PC-9 (cell line): ENCODE measurements at regions not wholly inside any gene's neighbourhood (a gene's known extent, or its start where the extent isn't known, plus 50 kb on each side); places are given as distances from the start of the nearest gene placed in this dataset.

ENCODE experiments used
- BruUV-seq: library from RNA; stranded (reverse); fragments of 400-500 nt; replicated peaks from 2 replicates; lab custom pipeline; 2021; lab: Mats Ljungman, UMichigan
- CTCF ChIA-PET: fragments of 300-600 bp; sonication (Branson Sonifier 250); formaldehyde crosslinking; loops from one replicate; lab custom pipeline; 2022; ENCODE audit warnings: antibody characterized with exemption; lab: Charles Lee
- POLR2A ChIA-PET: fragments of 300-600 bp; sonication (Branson Sonifier 250); formaldehyde crosslinking; loops from one replicate; lab custom pipeline; 2022; ENCODE audit warnings: antibody characterized with exemption; ENCODE audit not compliant: unreplicated experiment; lab: Charles Lee
- DNase-seq, 2 experiments: peaks; one replicate each; pipeline versions ENCODE4 v3.0.0 to v3.0.0-alpha.2; 2015 to 2022; ENCODE audit warnings: mixed read lengths in 1 of 2
- H2AFZ ChIP-seq: fragments of 200-600 bp; sonication (generic); 2 replicates; pipeline ENCODE4 v1.8.1; 2017; ENCODE audit warnings: antibody characterized with exemption
- H3F3A ChIP-seq: fragments of 200-600 bp; sonication (generic); 2 replicates; pipeline ENCODE4 v1.8.1; 2017; ENCODE audit warnings: antibody characterized with exemption, mild to moderate bottlenecking, low read depth; ENCODE audit not compliant: insufficient read depth
- H3K27ac ChIP-seq: fragments of 200-600 bp; sonication (generic); 2 replicates; pipeline ENCODE4 v1.6.1; 2016; ENCODE audit warnings: mixed run types
- H3K27me3 ChIP-seq: fragments of 200-600 bp; sonication (generic); 2 replicates; pipeline ENCODE4 v1.6.1; 2016; ENCODE audit warnings: low read depth, mixed run types; ENCODE audit not compliant: insufficient read depth
- H3K36me3 ChIP-seq: fragments of 200-600 bp; sonication (generic); 2 replicates; pipeline ENCODE4 v1.6.1; 2016; ENCODE audit warnings: low read depth, mixed run types
- H3K4me1 ChIP-seq: fragments of 200-600 bp; sonication (generic); replicated peaks from 2 replicates; pipeline ENCODE4 v1.6.1; 2016; ENCODE audit warnings: mixed run types; ENCODE audit not compliant: insufficient read depth
- H3K4me2 ChIP-seq: fragments of 200-600 bp; sonication (generic); 2 replicates; pipeline ENCODE4 v1.6.1; 2017; ENCODE audit warnings: mixed run types
- H3K4me3 ChIP-seq: fragments of 200-600 bp; sonication (generic); 2 replicates; pipeline ENCODE4 v1.6.1; 2016; ENCODE audit warnings: mixed run types
- H3K79me2 ChIP-seq: fragments of 200-600 bp; sonication (generic); 2 replicates; pipeline ENCODE4 v1.6.1; 2017; ENCODE audit warnings: low read depth, mixed run types
- H3K9me2 ChIP-seq: fragments of 200-600 bp; sonication (generic); 2 replicates; pipeline ENCODE4 v1.8.1; 2017; ENCODE audit warnings: mild to moderate bottlenecking; ENCODE audit not compliant: insufficient read depth
- H3K9me3 ChIP-seq: fragments of 200-600 bp; sonication (generic); 2 replicates; pipeline ENCODE4 v1.8.1; 2016; ENCODE audit warnings: low read depth; ENCODE audit not compliant: insufficient read depth
- H4K20me1 ChIP-seq: fragments of 200-600 bp; sonication (generic); 2 replicates; pipeline ENCODE4 v1.8.1; 2017; ENCODE audit not compliant: insufficient read depth
- EZH2 ChIP-seq: fragments of 200-600 bp; sonication (generic); IDR thresholded peaks from 2 replicates; pipeline ENCODE4 v1.8.0; 2017; ENCODE audit warnings: antibody characterized with exemption, low read depth
- intact Hi-C: fragments of 100-400 bp; cut with micrococcal nuclease; formaldehyde crosslinking; loops from one replicate; pipeline ENCODE4 v1.10.0; 2022; ENCODE audit not compliant: unreplicated experiment
- TF ChIP-seq, protein P1 (sequence below): fragments of 200-600 bp; sonication (generic); conservative IDR thresholded peaks from 2 replicates; pipeline ENCODE4 v1.6.1; 2017; ENCODE audit warnings: mixed run types, antibody characterized with exemption, mild to moderate bottlenecking, moderate library complexity

DNA sequence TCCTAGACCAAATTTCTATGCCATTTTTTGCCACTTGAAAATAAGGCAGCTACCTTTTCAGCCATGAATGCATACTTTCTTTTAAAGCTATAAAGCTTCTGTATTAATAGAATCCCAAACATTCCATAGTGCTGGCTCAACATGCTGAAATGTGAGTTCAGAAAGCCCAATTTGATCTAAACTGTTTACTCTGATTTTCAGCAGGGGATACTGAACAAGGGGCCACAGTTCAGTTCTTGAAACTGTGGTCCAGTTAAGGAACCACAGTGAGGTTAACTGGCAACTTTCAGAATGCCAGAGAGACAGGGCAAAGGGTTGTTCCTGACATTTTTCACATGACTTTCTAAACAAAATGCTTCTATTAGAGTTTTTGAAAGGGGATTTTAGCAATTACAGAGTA lies 85.7 kb upstream of the COL11A1 start:
- DNase-seq, result no peak
- TF ChIP-seq, protein P1, sequence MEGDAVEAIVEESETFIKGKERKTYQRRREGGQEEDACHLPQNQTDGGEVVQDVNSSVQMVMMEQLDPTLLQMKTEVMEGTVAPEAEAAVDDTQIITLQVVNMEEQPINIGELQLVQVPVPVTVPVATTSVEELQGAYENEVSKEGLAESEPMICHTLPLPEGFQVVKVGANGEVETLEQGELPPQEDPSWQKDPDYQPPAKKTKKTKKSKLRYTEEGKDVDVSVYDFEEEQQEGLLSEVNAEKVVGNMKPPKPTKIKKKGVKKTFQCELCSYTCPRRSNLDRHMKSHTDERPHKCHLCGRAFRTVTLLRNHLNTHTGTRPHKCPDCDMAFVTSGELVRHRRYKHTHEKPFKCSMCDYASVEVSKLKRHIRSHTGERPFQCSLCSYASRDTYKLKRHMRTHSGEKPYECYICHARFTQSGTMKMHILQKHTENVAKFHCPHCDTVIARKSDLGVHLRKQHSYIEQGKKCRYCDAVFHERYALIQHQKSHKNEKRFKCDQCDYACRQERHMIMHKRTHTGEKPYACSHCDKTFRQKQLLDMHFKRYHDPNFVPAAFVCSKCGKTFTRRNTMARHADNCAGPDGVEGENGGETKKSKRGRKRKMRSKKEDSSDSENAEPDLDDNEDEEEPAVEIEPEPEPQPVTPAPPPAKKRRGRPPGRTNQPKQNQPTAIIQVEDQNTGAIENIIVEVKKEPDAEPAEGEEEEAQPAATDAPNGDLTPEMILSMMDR, result no peak
- TF ChIP-seq EZH2, result no peak
- Histone ChIP-seq H3K4me3 (no peak overlapping the region), H3K27ac (no peak overlapping the region), H3K27me3 (no peaks in the 10 kb centered on the region), H3K4me1 (no peaks in the 10 kb centered on the region), H3K9me3 (no peaks in the 10 kb centered on the region), H3K9me2 (no peaks in the 10 kb centered on the region; the same call in 1 of the 2 replicates), H3K36me3 (no peaks in the 10 kb centered on the region), H4K20me1 (no peaks in the 10 kb centered on the region), H3F3A (no peaks in the 10 kb centered on the region), H3K79me2 (no peaks in the 10 kb centered on the region), H3K4me2 (no peak overlapping the region), H2AFZ (no peak overlapping the region)
- ChIA-PET CTCF (no interaction called here), POLR2A (no interaction called here)
- BruUV-seq, result no TSS peak
- intact Hi-C loops, result no loop called here

DNA sequence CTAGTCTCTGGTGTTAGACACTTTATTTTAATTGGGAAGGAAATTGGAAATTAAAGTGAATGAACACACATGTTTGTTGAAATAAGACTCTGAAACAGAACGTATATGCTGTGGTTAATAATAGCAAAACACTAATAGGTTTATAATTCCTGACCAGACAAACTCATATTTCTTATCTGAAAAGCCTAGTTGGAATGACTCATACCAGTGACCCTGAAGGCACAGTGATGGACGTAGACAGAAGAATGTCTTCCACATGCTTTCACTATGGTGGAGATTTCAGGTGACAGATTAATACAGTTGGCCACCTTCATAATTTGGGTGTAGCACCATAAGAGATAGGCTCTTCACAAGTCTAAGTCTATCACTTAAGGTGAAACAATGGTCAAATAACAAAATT lies 83.0 kb upstream of the COL11A1 start:
- no peaks in the 10 kb centered on the region for H3K27me3 ChIP-seq
- ChIA-PET POLR2A (no interaction called here), CTCF (no interaction called here)
- no peaks in the 10 kb centered on the region for H3K4me1 ChIP-seq
- H4K20me1 ChIP-seq, result no peaks in the 10 kb centered on the region
- H3K36me3 ChIP-seq, result no peaks in the 10 kb centered on the region
- intact Hi-C loops, result no loop called here
- H3K9me3 ChIP-seq, result no peaks in the 10 kb centered on the region
- no peak overlapping the region for H2AFZ ChIP-seq
- TF ChIP-seq, protein P1, result no peak
- no peak for TF ChIP-seq EZH2
- no peak overlapping the region for H3K27ac ChIP-seq
- H3K79me2 ChIP-seq, result no peaks in the 10 kb centered on the region
- DNase-seq, result no peak
- no peaks in the 10 kb centered on the region; the same call in 1 of the 2 replicates for H3K9me2 ChIP-seq
- no peak overlapping the region for H3K4me2 ChIP-seq
- BruUV-seq, result no TSS peak
- H3K4me3 ChIP-seq, result no peak overlapping the region
- no peaks in the 10 kb centered on the region for H3F3A ChIP-seq

DNA sequence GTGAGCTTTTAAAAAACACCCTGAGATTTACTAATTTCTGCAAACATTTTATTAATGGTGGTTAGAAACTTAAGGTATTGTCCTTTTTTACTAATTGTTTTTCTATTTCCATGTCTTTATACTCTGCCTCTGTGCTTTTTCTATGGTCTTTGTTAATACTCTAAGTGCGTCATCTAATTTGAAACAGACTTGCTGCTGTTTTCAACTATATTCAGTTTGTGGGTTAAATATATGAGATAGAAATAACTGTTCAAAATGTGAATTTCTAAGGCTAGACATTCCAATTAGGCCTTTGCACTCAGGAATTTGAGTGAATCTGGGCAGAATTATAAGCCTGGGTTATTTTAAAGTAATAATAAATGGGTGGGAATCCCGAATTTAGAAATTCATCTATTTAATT lies 82.4 kb upstream of the COL11A1 start:
- H3K27me3 ChIP-seq, result no peaks in the 10 kb centered on the region
- H2AFZ ChIP-seq, result no peak overlapping the region
- CTCF ChIA-PET, result no interaction called here
- H3K4me1 ChIP-seq, result no peaks in the 10 kb centered on the region
- no peak for TF ChIP-seq EZH2
- TF ChIP-seq, protein P1, result no peak
- no peaks in the 10 kb centered on the region for H3K36me3 ChIP-seq
- no peak overlapping the region for H3K4me3 ChIP-seq
- intact Hi-C loops, result no loop called here
- H3F3A ChIP-seq, result no peaks in the 10 kb centered on the region
- no peaks in the 10 kb centered on the region; the same call in 1 of the 2 replicates for H3K9me2 ChIP-seq
- H3K9me3 ChIP-seq, result no peaks in the 10 kb centered on the region
- POLR2A ChIA-PET, result no interaction called here
- no peak overlapping the region for H3K4me2 ChIP-seq
- H3K27ac ChIP-seq, result no peak overlapping the region
- no TSS peak for BruUV-seq
- no peaks in the 10 kb centered on the region for H3K79me2 ChIP-seq
- no peak for DNase-seq
- H4K20me1 ChIP-seq, result no peaks in the 10 kb centered on the region
